Caco-2 (cell line): ENCODE measurements at regions not wholly inside any gene's neighbourhood (a gene's known extent, or its start where the extent isn't known, plus 50 kb on each side); places are given as distances from the start of the nearest gene placed in this dataset.

Experiments
- BruUV-seq: library from RNA; stranded (reverse); fragments of 400-500 nt; replicated peaks from 2 replicates; lab custom pipeline; 2021; lab: Mats Ljungman, UMichigan
- CTCF ChIA-PET: fragments of 300-600 bp; sonication (Branson Sonifier 250); formaldehyde crosslinking; loops from one replicate; lab custom pipeline; 2022; ENCODE audit warnings: antibody characterized with exemption; lab: Charles Lee
- POLR2A ChIA-PET: fragments of 300-600 bp; sonication (Branson Sonifier 250); formaldehyde crosslinking; loops from one replicate; lab custom pipeline; 2022; ENCODE audit warnings: antibody characterized with exemption; lab: Charles Lee
- DNase-seq, 2 experiments: peaks; one replicate each; pipeline versions ENCODE4 v3.0.0 to v3.0.0-alpha.2; 2020 to 2022
- H3K27me3 ChIP-seq: replicated peaks from 2 replicates; pipeline ENCODE4 v1.6.0; 2011; ENCODE audit warnings: low read length; ENCODE audit not compliant: control insufficient read depth, insufficient read depth
- H3K36me3 ChIP-seq: 2 replicates; pipeline ENCODE4 v1.5.1; 2011; ENCODE audit warnings: low read length; ENCODE audit not compliant: control insufficient read depth, insufficient read depth
- H3K4me1 ChIP-seq: fragments of 250-450 bp; sonication (Bioruptor Pico); 2 replicates; pipeline ENCODE4 v1.5.1; 2020; ENCODE audit warnings: mild to moderate bottlenecking
- H3K4me3 ChIP-seq: 2 replicates; pipeline ENCODE4 v1.5.1; 2011; ENCODE audit warnings: low read depth, mild to moderate bottlenecking, control low read depth, low read length
- H3K9me3 ChIP-seq: fragments of 250-450 bp; sonication (Bioruptor Pico); 2 replicates; pipeline ENCODE4 v1.5.1; 2020; ENCODE audit warnings: mild to moderate bottlenecking, moderate library complexity
- H3K27ac Mint-ChIP-seq: one replicate; pipeline ENCODE4 v1.8.0; 2022; ENCODE audit warnings: mixed read lengths; ENCODE audit not compliant: unreplicated experiment
- H3K27me3 Mint-ChIP-seq: one replicate; pipeline ENCODE4 v1.8.0; 2022; ENCODE audit warnings: mixed read lengths; ENCODE audit not compliant: insufficient read depth, unreplicated experiment
- H3K36me3 Mint-ChIP-seq: one replicate; pipeline ENCODE4 v1.8.0; 2022; ENCODE audit warnings: mild to moderate bottlenecking, mixed read lengths; ENCODE audit not compliant: insufficient read depth, unreplicated experiment
- H3K4me1 Mint-ChIP-seq: one replicate; pipeline ENCODE4 v1.8.0; 2022; ENCODE audit warnings: low read depth, mixed read lengths; ENCODE audit not compliant: unreplicated experiment
- H3K4me3 Mint-ChIP-seq: one replicate; pipeline ENCODE4 v1.8.0; 2022; ENCODE audit warnings: mild to moderate bottlenecking, moderate library complexity, mixed read lengths; ENCODE audit not compliant: unreplicated experiment
- H3K9me3 Mint-ChIP-seq: one replicate; pipeline ENCODE4 v1.8.0; 2022; ENCODE audit warnings: mixed read lengths; ENCODE audit not compliant: unreplicated experiment
- intact Hi-C: fragments of 100-400 bp; cut with micrococcal nuclease; formaldehyde crosslinking; loops from one replicate; pipeline ENCODE4 v1.10.0; 2022; ENCODE audit not compliant: unreplicated experiment
- TF ChIP-seq, protein P1 (sequence below), 2 experiments: fragments of 200-600 bp in 1 of 2; IDR thresholded peaks; 1 replicate in 1 of 2; 2 replicates in 1 of 2; pipeline versions ENCODE4 v1.5.1 to v1.8.0; 2011 to 2022; ENCODE audit warnings: antibody characterized with exemption in 1 of 2, control low read depth in 1 of 2, inconsistent platforms in 1 of 2, low read depth in 1 of 2, low read length in 1 of 2, mild to moderate bottlenecking in 1 of 2, moderate library complexity in 1 of 2; ENCODE audit not compliant: insufficient read depth in 1 of 2, severe bottlenecking in 1 of 2, unreplicated experiment in 1 of 2

DNA sequence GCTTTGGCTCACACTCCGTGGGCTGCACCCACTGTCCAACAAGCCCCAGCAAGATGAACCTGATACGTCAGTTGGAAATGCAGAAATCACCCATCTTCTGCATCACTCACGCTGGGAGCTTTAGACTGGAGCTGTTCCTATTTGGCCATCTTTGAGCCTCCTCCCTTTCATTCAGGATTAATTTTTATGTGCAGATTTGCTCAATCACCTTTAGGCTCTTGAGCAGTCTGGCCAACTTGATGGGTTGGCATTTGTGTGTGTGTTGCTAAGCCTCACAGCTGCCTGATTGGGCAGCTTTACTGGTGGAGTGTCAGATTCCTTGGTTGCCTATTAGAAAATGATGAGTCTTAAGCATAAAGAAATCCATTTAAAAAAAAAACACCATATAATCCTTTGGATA is 236.1 kb downstream of the KIF20B start:
- Mint-ChIP-seq H3K27ac (no peak overlapping the region), H3K36me3 (no peaks in the 10 kb centered on the region), H3K27me3 (no peaks in the 10 kb centered on the region), H3K4me3 (no peak overlapping the region), H3K4me1 (no peaks in the 10 kb centered on the region), H3K9me3 (no peaks in the 10 kb centered on the region)
- no peak overlapping the region for H3K4me3 ChIP-seq
- no peak for DNase-seq
- H3K36me3 ChIP-seq: no peaks in the 10 kb centered on the region
- POLR2A ChIA-PET: no interaction called here
- TF ChIP-seq, protein P1, sequence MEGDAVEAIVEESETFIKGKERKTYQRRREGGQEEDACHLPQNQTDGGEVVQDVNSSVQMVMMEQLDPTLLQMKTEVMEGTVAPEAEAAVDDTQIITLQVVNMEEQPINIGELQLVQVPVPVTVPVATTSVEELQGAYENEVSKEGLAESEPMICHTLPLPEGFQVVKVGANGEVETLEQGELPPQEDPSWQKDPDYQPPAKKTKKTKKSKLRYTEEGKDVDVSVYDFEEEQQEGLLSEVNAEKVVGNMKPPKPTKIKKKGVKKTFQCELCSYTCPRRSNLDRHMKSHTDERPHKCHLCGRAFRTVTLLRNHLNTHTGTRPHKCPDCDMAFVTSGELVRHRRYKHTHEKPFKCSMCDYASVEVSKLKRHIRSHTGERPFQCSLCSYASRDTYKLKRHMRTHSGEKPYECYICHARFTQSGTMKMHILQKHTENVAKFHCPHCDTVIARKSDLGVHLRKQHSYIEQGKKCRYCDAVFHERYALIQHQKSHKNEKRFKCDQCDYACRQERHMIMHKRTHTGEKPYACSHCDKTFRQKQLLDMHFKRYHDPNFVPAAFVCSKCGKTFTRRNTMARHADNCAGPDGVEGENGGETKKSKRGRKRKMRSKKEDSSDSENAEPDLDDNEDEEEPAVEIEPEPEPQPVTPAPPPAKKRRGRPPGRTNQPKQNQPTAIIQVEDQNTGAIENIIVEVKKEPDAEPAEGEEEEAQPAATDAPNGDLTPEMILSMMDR (IDR thresholded peaks at IDR 0.05; ENCODE audit: insufficient read depth in 1 of 2, low read depth in 1 of 2, low read length in 1 of 2, severe bottlenecking in 1 of 2, unreplicated experiment in 1 of 2): no peak
- intact Hi-C loops: no loop called here
- no peaks in the 10 kb centered on the region for H3K27me3 ChIP-seq
- no peaks in the 10 kb centered on the region for H3K4me1 ChIP-seq
- no peaks in the 10 kb centered on the region for H3K9me3 ChIP-seq
- no TSS peak for BruUV-seq
- CTCF ChIA-PET: interaction anchor here (0.6 kb wide), 1 partner anchor 1657 kb away, joined by 4 read pairs; no protein-coding TSS in a partner anchor

DNA sequence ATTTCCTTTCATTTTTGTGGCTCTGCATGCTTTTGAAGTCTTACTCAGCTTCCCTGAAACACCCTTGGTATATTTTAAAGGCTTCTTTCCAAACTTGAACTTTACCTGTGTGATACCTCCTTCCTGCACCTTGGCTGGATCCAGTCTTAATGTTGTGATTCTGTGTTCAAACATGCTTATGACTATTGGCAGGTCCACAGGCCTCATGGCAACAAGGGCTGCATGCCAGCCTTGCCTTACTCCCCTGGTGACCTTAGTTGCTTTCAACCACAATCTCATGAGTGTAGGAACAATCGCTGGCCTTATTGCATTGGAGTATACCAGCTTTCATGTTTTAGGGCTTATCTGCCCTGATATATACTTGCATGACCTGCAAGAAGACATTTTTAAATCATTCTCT is 238.7 kb downstream of the KIF20B start:
- ChIA-PET POLR2A (no interaction called here), CTCF (no interaction called here)
- Mint-ChIP-seq H3K4me1 (no peaks in the 10 kb centered on the region), H3K36me3 (no peaks in the 10 kb centered on the region), H3K27ac (no peak overlapping the region), H3K9me3 (no peaks in the 10 kb centered on the region), H3K4me3 (no peak overlapping the region), H3K27me3 (no peaks in the 10 kb centered on the region)
- H3K27me3 ChIP-seq: no peaks in the 10 kb centered on the region
- BruUV-seq: no TSS peak
- H3K4me3 ChIP-seq: no peak overlapping the region
- intact Hi-C loops: no loop called here
- no peaks in the 10 kb centered on the region for H3K9me3 ChIP-seq
- H3K36me3 ChIP-seq: no peaks in the 10 kb centered on the region
- no peaks in the 10 kb centered on the region for H3K4me1 ChIP-seq
- TF ChIP-seq, protein P1 (IDR thresholded peaks at IDR 0.05; ENCODE audit: insufficient read depth in 1 of 2, low read depth in 1 of 2, low read length in 1 of 2, severe bottlenecking in 1 of 2, unreplicated experiment in 1 of 2): no peak
- DNase-seq: no peak

DNA sequence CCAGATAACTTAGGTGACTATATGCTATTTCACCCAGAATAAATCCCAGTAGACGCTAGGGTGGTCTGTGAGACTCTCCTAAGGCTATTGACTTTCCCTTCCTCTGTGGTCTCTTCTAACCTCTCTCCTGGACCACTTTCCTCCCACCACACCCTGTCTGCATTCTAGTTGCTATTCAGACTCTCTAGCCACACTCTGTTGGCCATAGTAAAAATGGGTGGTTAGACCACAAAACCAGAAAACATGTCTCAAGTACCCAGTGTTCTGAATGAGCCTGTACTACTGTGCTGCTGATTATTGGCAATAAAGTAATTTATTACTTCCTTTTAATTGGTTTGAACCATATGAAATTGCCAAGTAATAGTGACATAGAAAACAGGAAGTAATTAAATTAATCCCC is 240.8 kb downstream of the KIF20B start:
- ChIA-PET POLR2A (no interaction called here), CTCF (no interaction called here)
- Histone ChIP-seq H3K27me3 (no peaks in the 10 kb centered on the region), H3K36me3 (no peaks in the 10 kb centered on the region), H3K4me1 (no peaks in the 10 kb centered on the region), H3K9me3 (no peaks in the 10 kb centered on the region), H3K4me3 (no peak overlapping the region)
- no TSS peak for BruUV-seq
- intact Hi-C loops: no loop called here
- Mint-ChIP-seq H3K4me1 (no peaks in the 10 kb centered on the region), H3K9me3 (no peaks in the 10 kb centered on the region), H3K4me3 (no peak overlapping the region), H3K36me3 (no peaks in the 10 kb centered on the region), H3K27ac (no peak overlapping the region), H3K27me3 (no peaks in the 10 kb centered on the region)
- TF ChIP-seq, protein P1 (IDR thresholded peaks at IDR 0.05; ENCODE audit: insufficient read depth in 1 of 2, low read depth in 1 of 2, low read length in 1 of 2, severe bottlenecking in 1 of 2, unreplicated experiment in 1 of 2): no peak
- no peak for DNase-seq
